ENCODE measurements at regions not wholly inside any gene's neighbourhood (a gene's known extent, or its start where the extent isn't known, plus 50 kb on each side); places are given as distances from the start of the nearest gene placed in this dataset.

GRCh38 chr4:38359113-38359512 is 304.9 kb upstream of the KLF3 start:
- H3K9me3 ChIP-seq (ENCODE audit: low read depth), result no peaks in the 10 kb centered on the region
- no peaks in the 10 kb centered on the region for H3K27me3 ChIP-seq

GRCh38 chr4:38360201-38360600 is 303.8 kb upstream of the KLF3 start:
- Histone ChIP-seq H3K4me1 (ENCODE audit: low read depth) (no peaks in the 10 kb centered on the region), H3K27me3 (no peaks in the 10 kb centered on the region)
- peak in 1 of 2 donors; percentile 29 for DNase-seq (ENCODE audit: low read depth in 1 of 2, low spot score in 1 of 2)

More at GRCh38 chr4:38359113-38359512, 304.9 kb upstream of the KLF3 start:
- TF ChIP-seq CTCF (IDR thresholded peaks at IDR 0.05; ENCODE audit: low read depth, low read length), result no peak
- DNase-seq (ENCODE audit: low read depth in 1 of 2, low spot score in 1 of 2), result no peak
- Histone ChIP-seq H3K27ac (no peak overlapping the region), H3K36me3 (no peaks in the 10 kb centered on the region), H3K4me1 (ENCODE audit: low read depth) (no peaks in the 10 kb centered on the region), H3K4me3 (no peak overlapping the region)

GRCh38 chr4:38364383-38364963 is 299.5 kb upstream of the KLF3 start:
- Histone ChIP-seq H3K4me1 (ENCODE audit: low read depth) (no peaks in the 10 kb centered on the region), H3K27ac (no peak overlapping the region), H3K4me3 (no peak overlapping the region), H3K9me3 (ENCODE audit: low read depth) (no peaks in the 10 kb centered on the region), H3K36me3 (no peaks in the 10 kb centered on the region), H3K27me3 (no peaks in the 10 kb centered on the region)
- no peak for TF ChIP-seq CTCF (IDR thresholded peaks at IDR 0.05; ENCODE audit: low read depth, low read length)
- no peak for DNase-seq (ENCODE audit: low read depth in 1 of 2, low spot score in 1 of 2)

More at GRCh38 chr4:38360201-38360600, 303.8 kb upstream of the KLF3 start:
- Histone ChIP-seq H3K4me3 (no peak overlapping the region), H3K27ac (no peak overlapping the region), H3K36me3 (no peaks in the 10 kb centered on the region), H3K9me3 (ENCODE audit: low read depth) (no peaks in the 10 kb centered on the region)
- no peak for TF ChIP-seq CTCF (IDR thresholded peaks at IDR 0.05; ENCODE audit: low read depth, low read length)

GRCh38 chr4:38365261-38365660 is 298.7 kb upstream of the KLF3 start:
- no peaks in the 10 kb centered on the region for H3K27me3 ChIP-seq
- no peaks in the 10 kb centered on the region for H3K9me3 ChIP-seq (ENCODE audit: low read depth)
- no peak for TF ChIP-seq CTCF (IDR thresholded peaks at IDR 0.05; ENCODE audit: low read depth, low read length)
- H3K36me3 ChIP-seq, result no peaks in the 10 kb centered on the region
- no peak overlapping the region for H3K4me3 ChIP-seq
- no peak for DNase-seq (ENCODE audit: low read depth in 1 of 2, low spot score in 1 of 2)
- H3K4me1 ChIP-seq (ENCODE audit: low read depth), result no peaks in the 10 kb centered on the region
- no peak overlapping the region for H3K27ac ChIP-seq

- DNase-seq (ENCODE audit: low read depth in 1 of 2, low spot score in 1 of 2), result no peak
- TF ChIP-seq CTCF (IDR thresholded peaks at IDR 0.05; ENCODE audit: low read depth, low read length), result no peak
- Histone ChIP-seq H3K4me3 (no peak overlapping the region), H3K27me3 (no peaks in the 10 kb centered on the region), H3K4me1 (ENCODE audit: low read depth) (no peaks in the 10 kb centered on the region), H3K9me3 (ENCODE audit: low read depth) (no peaks in the 10 kb centered on the region), H3K27ac (no peak overlapping the region), H3K36me3 (no peaks in the 10 kb centered on the region)
Measured at GRCh38 chr4:38365748-38366310, 298.2 kb upstream of the KLF3 start.
